SW 1271 (cell line): ENCODE measurements at regions not wholly inside any gene's neighbourhood (a gene's known extent, or its start where the extent isn't known, plus 50 kb on each side); places are given as distances from the start of the nearest gene placed in this dataset.
"Not testable (repeated sequence)": the region's sequence is repeated elsewhere in the genome, so short reads cannot be mapped to it uniquely, and the experiment has no call there.

Experiments
- DNase-seq, 2 experiments: peaks; one replicate each; lab custom pipeline; 2025; lab: John Stamatoyannopoulos, UW

- no peak for DNase-seq
Observed at GRCh38 chr3:16769525-16769924, 115.2 kb upstream of the PLCL2 start.

GRCh38 chr3:16770021-16770420, 114.7 kb upstream of the PLCL2 start:
- no peak for DNase-seq

DNA sequence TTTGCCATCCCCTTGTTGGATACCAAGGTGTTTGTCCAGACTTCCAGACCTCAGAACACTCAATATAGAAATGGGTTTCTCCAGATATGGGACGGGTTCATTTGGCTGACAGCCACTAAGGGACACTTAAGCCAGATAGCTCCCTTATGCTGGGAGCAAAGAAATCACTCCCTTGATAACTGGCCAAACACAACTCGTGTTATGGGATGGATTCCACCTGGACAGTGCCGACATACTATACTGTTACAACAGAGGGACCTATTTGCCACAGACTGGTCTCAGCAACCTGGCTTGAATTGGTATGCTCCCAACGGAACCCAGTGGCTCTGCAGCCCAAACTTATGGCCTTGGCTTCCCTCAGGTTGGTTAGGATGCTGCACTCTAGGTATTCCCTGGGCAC, 114.0 kb upstream of the PLCL2 start:
- no peak for DNase-seq

DNA sequence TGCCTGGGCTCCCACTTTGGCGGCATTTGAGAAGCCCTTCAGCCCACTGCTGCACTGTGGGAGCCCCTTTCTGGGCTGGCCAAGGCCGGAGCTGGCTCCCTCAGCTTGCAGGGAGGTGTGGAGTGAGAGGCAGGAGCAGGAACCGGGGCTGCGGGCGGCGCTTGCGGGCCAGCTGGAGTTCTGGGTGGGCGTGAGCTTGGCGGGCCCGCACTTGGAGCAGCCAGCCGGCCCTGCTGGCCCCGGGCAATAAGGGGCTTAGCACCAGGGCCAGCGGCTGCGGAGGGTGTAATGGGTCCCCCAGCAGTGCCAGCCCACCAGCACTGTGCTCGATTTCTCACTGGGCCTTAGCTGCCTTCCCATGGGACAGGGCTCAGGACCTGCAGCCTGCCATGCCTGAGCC, 111.2 kb upstream of the PLCL2 start:
- not testable (repeated sequence) for DNase-seq

DNA sequence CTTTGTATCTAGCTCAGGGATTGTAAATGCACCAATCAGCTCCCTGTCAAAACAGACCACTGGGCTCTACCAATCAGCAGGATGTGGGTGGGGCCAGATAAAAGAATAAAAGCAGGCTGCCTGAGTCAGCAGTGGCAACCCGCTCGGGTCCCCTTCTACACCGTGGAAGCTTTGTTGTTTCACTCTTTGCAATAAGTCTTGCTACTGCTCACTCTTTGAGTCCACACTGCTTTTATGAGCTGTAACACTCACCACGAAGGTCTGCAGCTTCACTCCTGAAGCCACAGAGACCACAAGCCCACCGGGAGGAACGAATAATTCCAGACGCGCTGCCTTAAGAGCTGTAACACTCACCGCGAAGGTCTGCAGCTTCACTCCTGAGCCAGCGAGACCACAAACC, 110.2 kb upstream of the PLCL2 start:
- DNase-seq: not testable (repeated sequence)

DNA sequence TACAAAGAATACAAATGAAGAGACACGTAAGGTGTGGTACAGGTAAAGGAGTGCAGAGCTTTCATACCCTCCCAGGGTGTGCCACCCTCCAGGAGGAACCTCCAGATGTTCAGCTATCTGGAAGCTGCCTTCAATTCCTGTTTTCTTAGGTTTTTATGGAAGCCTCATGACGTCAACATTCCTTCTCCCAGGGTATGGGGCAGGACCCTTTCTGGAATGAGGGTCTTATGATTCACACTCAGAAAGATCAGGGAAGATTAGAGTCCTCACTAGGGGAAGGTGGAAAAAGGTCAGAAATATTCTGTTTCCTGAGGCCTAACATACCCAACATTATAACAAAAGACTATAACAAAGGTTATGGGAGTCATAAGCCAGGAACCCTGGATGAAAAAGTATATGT, 99.8 kb upstream of the PLCL2 start:
- no peak for DNase-seq

- DNase-seq: no peak
Observed at GRCh38 chr3:16785465-16785864, 99.3 kb upstream of the PLCL2 start.

GRCh38 chr3:16788440-16789056, 96.2 kb upstream of the PLCL2 start:
- DNase-seq: no peak

DNA sequence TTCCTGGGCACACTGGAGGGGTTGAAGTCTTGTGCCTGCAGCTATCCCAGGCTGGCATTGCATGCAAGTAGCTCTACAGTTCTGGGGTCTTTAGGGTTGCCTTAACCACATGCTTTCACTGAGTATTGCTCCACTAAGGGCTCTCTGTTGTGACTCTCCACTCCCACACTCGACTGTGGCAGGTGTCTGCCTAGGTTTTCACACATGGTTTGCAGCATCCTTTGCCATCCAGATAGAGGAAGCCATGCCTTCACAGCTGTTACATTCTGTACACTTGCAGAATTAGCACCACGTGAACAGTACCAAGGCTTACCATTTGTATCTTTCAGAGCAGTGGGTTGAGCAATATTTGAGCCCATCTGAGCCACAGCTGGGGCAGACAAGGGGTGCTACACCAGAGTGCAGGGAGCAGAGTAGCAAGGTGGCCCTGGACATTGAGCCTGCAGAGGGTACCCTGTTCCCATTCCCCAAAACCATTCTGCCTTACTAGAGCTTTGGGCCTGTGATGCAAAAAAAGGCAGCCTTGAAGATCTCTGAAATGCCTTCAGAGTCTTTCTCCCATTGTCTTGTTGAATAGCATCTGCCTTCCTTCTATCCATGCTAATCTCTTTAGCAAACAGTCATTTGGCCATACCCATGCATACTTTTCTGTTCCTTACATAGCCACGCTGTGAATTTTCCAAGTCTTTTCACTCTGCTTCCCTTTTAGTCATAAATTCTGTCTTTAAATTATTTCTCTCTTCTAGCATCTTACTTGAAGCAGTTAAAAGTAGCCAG, 95.2 kb upstream of the PLCL2 start:
- no peak for DNase-seq

- no peak for DNase-seq
Observed at GRCh38 chr3:16790432-16791400, 94.0 kb upstream of the PLCL2 start.

DNA sequence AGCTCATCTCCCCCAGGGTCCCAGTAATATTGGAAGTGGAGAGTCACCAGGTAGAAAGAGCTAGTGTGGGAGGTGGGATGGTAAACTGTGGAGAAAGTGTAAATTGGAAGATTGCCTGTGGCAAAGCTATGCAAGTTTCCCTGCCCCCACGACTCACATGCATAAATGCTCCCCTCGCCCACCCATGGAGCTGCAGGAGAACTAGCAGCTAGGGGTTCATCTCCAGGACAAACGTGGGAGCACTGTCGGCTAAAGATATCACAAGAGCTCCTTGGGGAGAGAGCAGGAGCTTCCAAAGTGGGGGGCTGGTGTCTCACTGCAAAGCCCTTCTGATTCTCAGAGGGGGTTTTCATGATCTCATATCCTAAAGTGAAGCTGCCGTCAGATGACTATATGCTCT, 91.4 kb upstream of the PLCL2 start:
- DNase-seq: no peak

DNA sequence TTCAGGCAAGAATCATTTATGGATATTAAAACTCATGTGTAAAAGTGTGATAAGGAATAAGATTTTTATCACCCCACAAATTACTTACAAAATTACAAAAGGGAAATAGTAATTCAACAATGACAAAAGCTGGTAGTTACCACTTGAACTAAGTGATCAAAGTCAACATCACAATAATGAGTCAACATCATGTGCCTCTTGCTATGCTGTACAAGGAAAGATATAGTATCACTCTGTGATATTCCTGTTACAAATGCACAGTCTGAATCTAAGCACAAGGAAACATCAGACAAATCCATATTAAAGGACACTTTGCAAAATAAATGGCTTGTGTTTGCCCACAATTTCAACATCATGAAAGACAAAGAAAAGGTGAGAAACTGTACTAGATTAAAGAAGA, 90.5 kb upstream of the PLCL2 start:
- DNase-seq: no peak

DNA sequence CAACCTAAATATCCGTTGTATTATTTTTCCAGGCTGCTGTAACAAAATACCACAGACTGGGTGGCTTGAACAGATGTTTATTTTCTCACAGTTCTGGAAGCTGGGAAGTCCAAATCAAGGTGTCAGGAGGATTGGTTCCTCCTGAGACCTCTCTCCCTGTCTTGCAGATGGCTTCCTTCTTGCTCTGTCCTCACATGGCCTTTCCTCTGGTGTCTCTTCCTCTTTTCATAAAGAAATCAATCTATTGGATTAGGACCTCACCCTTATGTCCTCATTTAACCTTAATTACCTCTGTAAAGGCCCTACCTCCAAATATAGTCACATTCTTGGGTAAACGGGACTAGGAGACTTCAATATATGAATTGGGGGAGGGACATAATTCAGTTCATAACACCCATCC, 89.2 kb upstream of the PLCL2 start:
- no peak for DNase-seq

DNA sequence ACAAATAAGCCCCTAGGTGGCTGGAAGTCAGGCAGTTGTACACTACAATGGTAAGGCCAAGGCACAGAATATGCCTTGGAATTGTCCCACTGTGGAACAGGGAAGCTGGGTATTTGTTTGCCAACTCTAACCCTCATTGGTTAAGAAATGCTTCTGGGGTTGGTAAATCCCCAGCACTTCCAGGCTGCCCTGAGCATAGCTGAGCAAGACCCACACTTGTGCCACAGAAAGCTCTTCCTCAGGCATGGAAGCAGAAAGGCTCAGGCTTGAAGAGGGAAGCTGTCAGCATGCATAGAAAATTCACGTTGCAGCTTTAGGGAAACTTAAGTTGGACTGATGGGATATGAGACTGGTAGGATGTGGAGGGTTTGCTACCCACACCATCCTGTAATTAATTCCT, 86.9 kb upstream of the PLCL2 start:
- no peak for DNase-seq

DNA sequence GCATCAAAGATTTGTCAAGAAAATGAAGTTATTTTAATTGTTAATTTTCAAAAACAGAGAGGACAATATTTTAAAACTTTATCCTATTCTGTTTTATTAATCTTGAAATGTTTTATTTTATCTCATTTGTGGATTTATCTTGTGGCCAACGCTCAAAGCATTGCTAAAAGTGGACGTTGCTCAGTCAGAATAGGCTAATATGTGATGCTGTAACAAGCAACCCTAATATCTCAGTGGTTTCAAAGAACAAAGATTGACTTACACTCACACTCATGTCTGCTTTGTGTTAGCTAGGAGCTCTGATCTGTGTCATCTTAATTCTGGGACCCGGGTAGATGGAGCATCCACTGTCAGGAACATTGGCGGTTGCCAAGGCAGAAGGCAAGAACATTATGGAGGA, 86.0 kb upstream of the PLCL2 start:
- no peak for DNase-seq

GRCh38 chr3:16800361-16800760, 84.4 kb upstream of the PLCL2 start:
- DNase-seq: no peak

DNA sequence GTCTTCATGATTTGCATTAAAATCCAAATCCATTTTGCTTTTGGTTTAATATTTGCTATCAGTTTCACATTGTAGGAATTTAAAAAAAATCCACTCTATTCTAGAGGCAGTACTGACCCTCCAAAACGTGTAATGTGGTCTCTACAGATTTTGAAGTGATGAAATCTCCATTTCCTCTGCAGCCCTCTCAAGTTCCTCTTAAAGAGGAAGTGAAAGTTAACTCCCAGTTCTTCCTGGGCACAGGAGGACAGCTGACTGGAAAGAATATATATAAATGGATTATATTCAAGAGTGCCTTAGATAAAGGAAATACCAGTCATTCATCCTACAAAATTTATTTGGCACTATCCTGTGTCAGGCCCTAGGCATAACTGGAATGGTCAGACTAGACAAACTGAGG, 83.5 kb upstream of the PLCL2 start:
- no peak for DNase-seq

GRCh38 chr3:16801698-16802097, 83.1 kb upstream of the PLCL2 start:
- no peak for DNase-seq

DNA sequence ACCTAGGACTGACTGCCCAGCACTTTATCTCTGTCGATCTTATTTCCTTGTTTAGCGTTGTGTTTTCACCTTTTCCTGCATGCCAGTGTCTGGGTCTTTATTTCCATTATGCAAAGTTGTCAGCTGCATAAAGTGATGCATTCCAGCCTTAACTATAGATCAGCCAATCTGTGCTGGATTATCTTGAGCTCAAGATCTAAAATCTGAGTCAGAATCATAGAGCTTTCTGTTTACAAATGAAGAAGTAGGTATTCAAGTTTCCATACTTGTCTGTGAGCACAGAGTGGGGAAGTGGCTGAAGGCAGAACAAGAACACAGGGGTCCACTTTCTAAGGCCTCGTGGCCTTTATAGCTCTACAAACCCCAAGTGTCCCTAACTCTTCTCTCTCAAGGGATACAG, 82.4 kb upstream of the PLCL2 start:
- no peak for DNase-seq

- DNase-seq: no peak
Observed at GRCh38 chr3:16803019-16803418, 81.7 kb upstream of the PLCL2 start.

DNA sequence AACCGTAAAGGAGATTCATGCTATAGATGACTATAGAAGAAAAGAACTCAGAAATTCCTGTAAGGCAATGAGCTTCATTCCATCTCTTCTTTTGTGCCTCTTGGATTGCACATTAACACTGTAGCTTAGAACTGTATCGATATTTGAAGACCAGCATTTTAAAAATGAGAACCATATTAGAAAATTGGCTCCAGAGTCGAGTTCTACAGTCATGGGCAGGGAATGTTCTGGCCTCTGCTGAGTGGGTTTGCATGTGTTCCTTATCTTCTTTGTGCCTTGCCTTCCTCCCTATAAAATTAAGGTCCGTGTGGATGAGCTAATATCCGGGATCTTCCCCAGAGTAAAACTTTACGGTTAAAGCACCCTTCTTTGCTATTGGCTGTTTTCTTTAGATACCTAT, 77.4 kb upstream of the PLCL2 start:
- no peak for DNase-seq

DNA sequence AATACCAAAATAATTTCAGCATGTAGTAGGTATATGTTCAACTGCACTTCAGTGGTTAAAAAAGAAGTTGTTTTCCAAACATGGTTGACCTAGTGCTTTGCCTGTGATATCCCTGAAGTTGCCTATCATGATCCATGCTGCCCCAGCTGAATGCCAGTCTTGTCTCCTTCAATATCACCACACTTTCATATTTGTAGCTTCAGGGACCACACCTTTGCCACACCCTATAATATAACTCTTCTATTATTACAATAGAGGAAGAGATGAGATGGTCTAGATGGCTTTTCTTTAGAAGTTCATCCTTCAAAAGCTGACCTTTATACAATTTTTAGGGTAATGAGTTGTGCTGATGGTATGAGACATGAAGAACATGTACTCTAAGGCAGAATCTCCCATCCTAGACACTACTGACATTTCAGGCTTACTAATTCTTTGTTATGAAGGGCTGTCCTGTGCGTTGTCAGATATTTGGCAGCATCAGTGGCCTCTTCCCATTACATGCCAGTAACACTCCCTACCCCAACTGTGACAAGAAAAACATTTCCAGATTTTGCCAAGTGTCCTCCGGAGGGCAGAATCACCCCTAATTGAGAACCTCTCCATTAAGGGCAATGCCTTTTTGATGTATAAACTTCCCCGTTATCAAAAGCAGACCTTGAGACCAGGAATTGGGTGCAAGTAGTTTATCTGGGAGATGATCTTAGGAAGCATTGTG, 76.2 kb upstream of the PLCL2 start:
- no peak for DNase-seq
